ENCODE measurements at regions not wholly inside any gene's neighbourhood (a gene's known extent, or its start where the extent isn't known, plus 50 kb on each side); places are given as distances from the start of the nearest gene placed in this dataset.
"Not testable (repeated sequence)": the region's sequence is repeated elsewhere in the genome, so short reads cannot be mapped to it uniquely, and the experiment has no call there.

- DNase-seq = no peak
Observed at GRCh38 chr10:3401491-3401938, 228.9 kb upstream of the PITRM1 start.

GRCh38 chr10:3400348-3400747 lies 227.8 kb upstream of the PITRM1 start:
- no peak for DNase-seq

- no peak for DNase-seq
Observed at GRCh38 chr10:3399756-3400155, 227.2 kb upstream of the PITRM1 start.

GRCh38 chr10:3398825-3399646 lies 226.5 kb upstream of the PITRM1 start:
- no peak for DNase-seq

GRCh38 chr10:3397846-3398245 lies 225.3 kb upstream of the PITRM1 start:
- DNase-seq = no peak

GRCh38 chr10:3397231-3397630 lies 224.6 kb upstream of the PITRM1 start:
- no peak for DNase-seq

GRCh38 chr10:3396116-3396515 lies 223.5 kb upstream of the PITRM1 start:
- DNase-seq = no peak

- DNase-seq = peak; percentile 29
Observed at GRCh38 chr10:3395458-3395861, 222.9 kb upstream of the PITRM1 start.

GRCh38 chr10:3395041-3395440 lies 222.5 kb upstream of the PITRM1 start:
- DNase-seq = no peak

GRCh38 chr10:3393958-3394357 lies 221.4 kb upstream of the PITRM1 start:
- no peak for DNase-seq

- DNase-seq = no peak
Observed at GRCh38 chr10:3391657-3392056, 219.1 kb upstream of the PITRM1 start.

GRCh38 chr10:3389130-3389529 lies 216.5 kb upstream of the PITRM1 start:
- no peak for DNase-seq

GRCh38 chr10:3385487-3385886 lies 212.9 kb upstream of the PITRM1 start:
- no peak for DNase-seq

- DNase-seq = no peak
Observed at GRCh38 chr10:3382092-3382491, 209.5 kb upstream of the PITRM1 start.

GRCh38 chr10:3380406-3381050 lies 207.9 kb upstream of the PITRM1 start:
- DNase-seq = no peak

GRCh38 chr10:3376631-3377030 lies 204.0 kb upstream of the PITRM1 start:
- DNase-seq = no peak

- no peak for DNase-seq
Observed at GRCh38 chr10:3375505-3375904, 202.9 kb upstream of the PITRM1 start.

GRCh38 chr10:3374914-3375313 lies 202.3 kb upstream of the PITRM1 start:
- no peak for DNase-seq

GRCh38 chr10:3373374-3374027 lies 200.9 kb upstream of the PITRM1 start:
- not testable (repeated sequence) for DNase-seq

- no peak for DNase-seq
Observed at GRCh38 chr10:3372281-3372680, 199.7 kb upstream of the PITRM1 start.

- DNase-seq = not testable (repeated sequence)
Observed at GRCh38 chr10:3371624-3372023, 199.0 kb upstream of the PITRM1 start.

- no peak for DNase-seq
Observed at GRCh38 chr10:3366735-3367405, 194.3 kb upstream of the PITRM1 start.

GRCh38 chr10:3366043-3366442 lies 193.5 kb upstream of the PITRM1 start:
- peak; percentile 25 for DNase-seq
